ENCODE measurements at regions not wholly inside any gene's neighbourhood (a gene's known extent, or its start where the extent isn't known, plus 50 kb on each side); places are given as distances from the start of the nearest gene placed in this dataset.
A peak's percentile ranks its signal among the peaks of the same experiment; 100 is the strongest.

GRCh38 chr5:153880106-153880505 lies 158.6 kb downstream of the FAM114A2 start:
- peak; percentile 40 for DNase-seq (ENCODE audit: low read depth)

DNA sequence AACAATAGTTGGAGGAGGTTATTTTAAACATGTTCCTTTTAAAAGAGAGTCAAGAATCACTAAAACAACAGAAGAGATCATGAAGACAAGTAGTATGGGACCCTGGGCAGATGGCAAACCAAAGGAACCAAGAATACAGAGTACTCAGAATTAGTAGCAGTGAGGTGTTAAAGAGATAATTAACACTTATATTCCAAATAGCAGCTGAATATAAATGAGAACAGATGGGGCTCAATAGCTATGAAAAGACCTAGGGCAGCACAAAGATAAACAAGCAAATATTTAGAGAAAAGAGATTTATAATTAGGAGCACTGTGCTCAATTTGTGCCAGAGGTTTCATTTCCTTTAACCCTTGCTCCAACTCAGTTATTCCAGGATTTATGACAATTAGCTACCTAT lies 159.1 kb downstream of the FAM114A2 start:
- no peak for DNase-seq (ENCODE audit: low read depth)

DNA sequence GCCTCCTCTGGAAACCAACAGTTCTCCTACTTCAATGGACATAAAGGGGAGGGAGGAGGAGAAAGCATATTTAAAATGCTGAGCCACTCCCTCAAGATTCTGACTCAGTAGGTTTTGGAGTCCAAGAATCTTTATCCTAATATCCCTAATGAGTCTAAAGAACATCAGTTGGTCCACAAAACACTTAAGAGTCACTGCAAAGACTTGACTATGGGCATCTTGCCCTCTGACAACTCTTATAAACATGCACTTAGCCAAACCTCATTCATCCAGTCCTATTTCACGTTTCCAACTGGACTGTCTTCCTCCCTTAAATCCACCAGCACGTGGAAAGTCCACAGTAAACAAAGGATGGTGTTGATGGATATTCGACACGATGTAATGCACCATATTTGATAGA lies 172.5 kb downstream of the FAM114A2 start:
- no peak for DNase-seq (ENCODE audit: low read depth)

GRCh38 chr5:153865016-153865415 lies 173.7 kb downstream of the FAM114A2 start:
- no peak for DNase-seq (ENCODE audit: low read depth)

- DNase-seq (ENCODE audit: low read depth): no peak
Measured at GRCh38 chr5:153863951-153864350, 174.8 kb downstream of the FAM114A2 start.
